ENCODE measurements at regions not wholly inside any gene's neighbourhood (a gene's known extent, or its start where the extent isn't known, plus 50 kb on each side); places are given as distances from the start of the nearest gene placed in this dataset.

DNA sequence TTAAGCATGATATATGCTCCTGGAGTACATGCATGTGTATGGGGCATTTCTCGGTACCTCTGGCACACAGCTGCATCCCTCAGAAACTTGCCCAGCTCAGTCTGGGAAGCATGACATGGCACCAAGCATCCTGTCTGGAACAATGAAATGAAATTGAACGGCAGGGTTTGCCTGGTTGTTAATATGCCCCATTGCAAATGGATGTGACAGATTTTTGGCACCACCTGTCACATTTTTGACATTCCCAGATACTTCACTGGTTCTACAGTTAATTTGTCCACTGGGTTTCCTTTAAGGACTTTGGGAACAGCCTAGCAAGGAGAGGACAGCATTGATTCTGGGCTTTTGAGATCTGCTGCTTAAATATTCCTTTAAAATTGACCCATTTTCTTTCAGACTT lies 305.8 kb downstream of the TSN start:
- TF ChIP-seq CTCF (IDR thresholded peaks at IDR 0.05; ENCODE audit: insufficient read depth, low read length) = no peak
- TF ChIP-seq GABPA (IDR thresholded peaks at IDR 0.05; ENCODE audit: low read depth) = no peak

Data from HL-60 (cell line).